Urinary bladder (tissue), 3 donors: ENCODE measurements at regions not wholly inside any gene's neighbourhood (a gene's known extent, or its start where the extent isn't known, plus 50 kb on each side); places are given as distances from the start of the nearest gene placed in this dataset.
"Not testable (repeated sequence)": the region's sequence is repeated elsewhere in the genome, so short reads cannot be mapped to it uniquely, and the experiment has no call there.

Source experiments
- DNase-seq: peaks from one replicate; pipeline ENCODE4 v3.0.0-alpha.2; 2015; ENCODE audit errors: extremely low spot score
- H3K27ac ChIP-seq: one replicate; pipeline ENCODE4 v1.5.1; 2013; ENCODE audit warnings: low read depth, mild to moderate bottlenecking, moderate library complexity
- H3K36me3 ChIP-seq: one replicate; pipeline ENCODE4 v1.6.1; 2013; ENCODE audit warnings: mild to moderate bottlenecking, moderate library complexity; ENCODE audit not compliant: insufficient read depth
- H3K4me1 ChIP-seq: one replicate; pipeline ENCODE4 v1.6.1; 2013; ENCODE audit warnings: mild to moderate bottlenecking, moderate library complexity; ENCODE audit not compliant: insufficient read depth
- H3K4me3 ChIP-seq: one replicate; pipeline ENCODE4 v1.5.1; 2013; ENCODE audit warnings: low read depth, low read length
- WGBS: extraction: QIAGEN DNeasy Blood & Tissue Kit; methylation state at CpG from one replicate; pipeline ENCODE4 v1.1.7; 2013; 5-methylcytosine and 5-hydroxymethylcytosine counted together
- donor health status: healthy with polysubstance abuse.
- donor health status: healthy.

DNA sequence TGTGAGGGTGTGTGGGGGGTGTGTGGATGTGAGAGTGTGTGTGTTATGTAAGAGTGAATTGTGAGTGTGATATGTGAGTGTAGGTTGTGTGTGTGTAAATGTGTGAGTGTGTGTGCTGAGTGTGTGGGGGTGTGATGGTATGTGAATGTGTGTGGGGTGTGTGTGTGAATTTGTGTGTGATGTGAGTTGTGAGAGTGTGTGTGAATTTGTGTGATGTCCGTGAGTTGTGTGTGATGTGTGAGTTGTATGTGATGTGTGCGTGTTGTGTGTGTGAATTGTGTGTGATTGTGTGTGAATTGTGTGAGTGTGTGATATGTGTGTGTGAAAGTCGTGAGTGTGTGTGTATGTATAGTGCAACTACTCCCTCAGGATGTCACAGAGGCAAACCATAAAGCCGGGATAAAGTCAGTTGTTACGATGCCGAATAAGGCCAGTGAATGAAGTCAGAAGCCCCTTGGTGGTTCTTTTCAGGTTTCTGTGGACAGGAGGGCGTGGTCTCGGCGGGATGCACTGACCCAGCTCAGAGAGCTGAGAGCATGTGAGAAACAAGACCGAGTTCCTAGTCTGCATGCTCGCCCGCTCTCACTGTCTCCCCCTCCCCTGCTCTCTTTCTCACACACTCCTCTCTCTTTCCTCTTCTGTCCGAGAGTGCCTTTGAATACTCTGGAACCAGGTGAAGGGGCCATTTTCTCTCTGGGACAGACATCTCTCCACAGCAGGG lies 71.8 kb upstream of the MAX start:
- Histone ChIP-seq H3K36me3 (no peaks in the 10 kb centered on the region), H3K4me3 (no peak overlapping the region), H3K27ac (no peak overlapping the region), H3K4me1 (no peaks in the 10 kb centered on the region)
- no peak for DNase-seq
- 25% methylated on average over 13 of the region's 13 CpGs for WGBS

DNA sequence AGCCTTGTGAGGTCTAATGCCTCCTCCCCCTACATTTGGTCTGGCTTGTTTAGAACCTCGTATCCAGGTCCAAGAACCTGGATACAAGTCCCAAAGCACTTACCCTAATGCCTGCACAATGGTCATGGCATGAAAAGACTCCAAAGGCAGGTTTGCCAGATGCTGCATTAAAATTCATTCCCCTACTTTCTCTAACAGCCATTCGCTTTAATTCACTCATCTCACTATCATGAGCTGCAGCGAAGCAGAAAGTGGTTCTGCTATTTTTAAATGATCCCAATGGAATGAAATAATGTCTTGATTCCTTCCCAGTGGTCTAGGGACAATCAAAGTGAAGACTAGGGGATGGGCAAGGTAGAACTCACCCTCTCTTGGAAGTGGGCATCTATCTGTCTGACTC lies 72.5 kb upstream of the MAX start:
- H3K4me3 ChIP-seq: no peak overlapping the region
- no peak for DNase-seq
- H3K27ac ChIP-seq: no peak overlapping the region
- no peaks in the 10 kb centered on the region for H3K4me1 ChIP-seq
- no peaks in the 10 kb centered on the region for H3K36me3 ChIP-seq
- 70% methylated on average over 3 of the region's 3 CpGs for WGBS

DNA sequence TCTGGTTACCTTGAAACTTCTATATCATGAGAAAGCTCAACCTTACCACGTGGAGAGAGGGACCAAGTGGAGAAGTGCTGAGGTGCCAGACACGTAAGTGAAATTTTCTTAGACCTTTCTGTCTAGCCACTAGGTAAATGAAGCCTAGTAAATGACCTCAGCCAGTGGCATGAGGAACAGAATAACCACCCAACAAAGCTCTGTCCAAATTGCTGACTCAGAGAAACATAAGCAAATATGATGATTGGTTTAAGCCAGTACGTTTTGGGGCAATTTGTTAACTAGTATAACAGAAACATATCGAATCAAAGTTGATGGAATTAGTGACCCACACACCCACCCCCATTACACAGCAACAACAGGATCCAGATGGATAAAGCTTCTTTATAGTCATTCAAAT lies 75.2 kb upstream of the MAX start:
- H3K36me3 ChIP-seq: no peaks in the 10 kb centered on the region
- 80% methylated on average over 4 of the region's 4 CpGs for WGBS
- H3K27ac ChIP-seq: no peak overlapping the region
- H3K4me1 ChIP-seq: no peaks in the 10 kb centered on the region
- DNase-seq: no peak
- no peak overlapping the region for H3K4me3 ChIP-seq

DNA sequence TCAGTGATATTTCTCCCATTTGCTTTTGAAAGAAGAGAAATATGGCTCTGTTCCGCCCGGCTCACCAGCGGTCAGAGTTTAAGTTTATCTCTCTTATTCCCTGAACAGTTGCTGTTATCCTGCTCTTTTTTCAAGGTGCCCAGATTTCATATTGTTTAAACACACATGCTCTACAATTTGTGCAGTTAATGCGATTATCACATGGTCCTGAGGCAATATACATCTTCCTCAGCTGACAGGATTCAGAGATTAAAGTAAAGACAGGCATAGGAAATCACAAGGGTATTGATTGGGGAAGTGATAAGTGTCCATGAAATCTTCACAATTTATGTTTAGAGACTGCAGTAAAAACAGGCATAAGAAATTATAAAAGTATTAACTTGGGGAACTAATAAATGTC lies 76.9 kb upstream of the MAX start:
- H3K4me3 ChIP-seq, DNase-seq, H3K27ac ChIP-seq, H3K4me1 ChIP-seq, H3K36me3 ChIP-seq: not testable (repeated sequence)
- WGBS: 68% methylated on average over 4 of the region's 4 CpGs

DNA sequence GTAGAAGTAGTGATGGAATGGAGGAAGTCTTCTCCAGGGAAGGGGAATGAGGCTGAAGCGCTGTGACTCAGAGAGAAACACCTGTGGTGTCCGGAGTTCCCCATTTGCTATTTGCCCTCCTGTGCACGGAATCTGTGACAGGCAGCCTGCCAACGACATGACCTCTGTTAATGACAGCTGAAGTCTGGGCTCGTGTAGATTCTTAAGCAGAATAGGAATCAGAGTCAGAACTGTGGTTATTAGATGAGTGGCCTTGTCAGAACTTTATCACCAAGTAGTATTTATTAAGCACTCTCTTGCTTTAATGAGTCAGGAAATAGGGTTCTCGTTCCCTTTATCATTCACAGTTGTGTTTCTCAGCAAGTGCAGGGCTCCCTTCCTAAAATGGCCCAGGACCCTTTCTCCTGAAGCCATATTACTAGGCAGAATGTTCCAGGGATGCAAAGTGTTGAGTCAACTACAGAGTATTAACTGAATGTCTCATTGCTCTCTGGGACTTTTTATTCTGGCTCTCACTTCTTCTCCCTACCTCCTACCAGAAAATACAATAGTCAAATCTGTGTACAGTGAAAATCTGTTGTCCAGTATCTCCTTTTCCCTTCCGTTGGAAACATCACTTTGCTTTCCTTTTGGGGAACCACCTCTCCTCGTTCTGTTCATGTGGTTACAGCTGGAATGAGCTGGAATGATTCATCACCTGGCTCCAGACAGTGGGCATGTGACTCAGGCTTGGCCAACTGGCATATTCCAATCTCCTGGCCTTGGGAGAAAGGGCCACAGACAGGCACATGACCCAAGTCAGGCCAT lies 77.8 kb upstream of the MAX start:
- Histone ChIP-seq H3K36me3 (no peaks in the 10 kb centered on the region), H3K4me1 (no peaks in the 10 kb centered on the region), H3K4me3 (no peak overlapping the region), H3K27ac (no peak overlapping the region)
- DNase-seq: no peak
- 43% methylated on average over 8 of the region's 8 CpGs for WGBS

DNA sequence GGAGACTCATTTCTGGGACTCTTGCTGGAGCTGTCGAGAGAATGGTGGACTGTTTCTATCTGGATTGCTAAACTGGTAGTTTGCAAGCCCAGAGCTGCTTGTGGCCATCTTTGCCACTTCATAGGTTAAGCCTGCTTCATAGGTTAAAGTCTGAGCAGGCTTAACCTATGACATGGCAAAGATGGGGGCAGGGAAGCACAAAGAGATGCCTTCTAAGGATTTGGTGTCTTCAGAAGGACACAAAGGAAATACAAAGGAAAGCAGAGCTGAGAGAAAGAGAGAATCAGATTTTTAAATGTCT lies 78.4 kb upstream of the MAX start:
- H3K4me3 ChIP-seq: no peak overlapping the region
- no peaks in the 10 kb centered on the region for H3K36me3 ChIP-seq
- no peak overlapping the region for H3K27ac ChIP-seq
- no peaks in the 10 kb centered on the region for H3K4me1 ChIP-seq
- DNase-seq: no peak
- WGBS: 86% methylated on average over 1 of the region's 1 CpG

DNA sequence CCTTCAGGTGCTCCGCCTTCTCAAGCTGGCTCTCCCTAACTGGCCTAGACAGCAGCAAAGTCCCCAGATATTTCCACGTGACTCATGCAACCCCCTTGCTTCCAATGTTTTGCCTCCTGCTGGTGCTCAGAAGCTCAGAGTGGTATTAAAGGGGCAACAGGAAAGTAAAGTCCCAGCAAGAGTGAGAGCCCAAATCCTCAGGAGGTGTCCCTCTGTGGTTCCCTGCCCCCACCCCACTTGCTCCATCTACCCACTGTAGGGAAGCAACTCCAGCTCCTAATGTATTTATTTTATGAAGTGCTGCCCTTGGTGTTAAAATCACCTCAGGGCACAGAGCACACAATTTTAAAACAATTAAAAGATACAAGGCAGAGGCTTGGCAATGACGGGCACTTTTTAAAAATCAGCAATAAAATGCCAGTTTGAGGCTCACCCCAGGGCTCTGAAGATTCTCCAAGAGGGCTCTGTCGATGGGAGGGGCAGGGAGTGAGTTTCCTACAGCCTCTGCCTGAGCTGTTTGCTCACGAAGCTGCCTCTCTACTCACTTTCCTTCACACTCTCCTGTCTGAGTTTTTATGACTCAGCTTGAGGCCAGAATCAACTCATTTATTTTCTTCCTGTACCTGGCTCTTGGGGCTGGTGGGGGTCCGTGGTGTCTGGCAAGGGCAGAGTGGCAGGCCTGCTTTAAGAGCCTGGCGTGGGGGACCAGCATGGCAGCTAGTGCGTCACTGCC lies 81.9 kb upstream of the MAX start:
- no peak for DNase-seq
- Histone ChIP-seq H3K4me1 (no peaks in the 10 kb centered on the region), H3K4me3 (no peak overlapping the region), H3K27ac (no peak overlapping the region), H3K36me3 (no peaks in the 10 kb centered on the region)
- 59% methylated on average over 8 of the region's 8 CpGs for WGBS

DNA sequence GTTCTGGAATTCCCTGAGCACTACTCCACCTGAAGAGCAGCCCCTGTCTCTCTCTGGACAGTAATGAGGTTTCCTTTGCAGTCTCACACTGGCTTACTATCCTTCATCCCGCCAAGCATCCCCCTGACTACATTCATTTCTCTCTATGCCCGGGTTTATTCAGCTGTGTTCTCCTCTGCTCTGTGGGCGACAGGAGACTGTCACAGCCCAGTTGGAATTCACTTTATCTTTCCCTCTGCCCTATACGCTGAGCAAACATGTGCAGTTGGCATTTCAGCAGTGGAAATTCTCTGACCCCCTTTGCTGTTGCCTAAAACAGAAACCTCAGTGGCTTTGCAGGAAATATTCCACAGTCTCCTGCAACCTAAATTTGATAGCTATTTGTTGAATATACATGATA lies 83.5 kb upstream of the MAX start:
- 58% methylated on average over 4 of the region's 4 CpGs for WGBS
- Histone ChIP-seq H3K4me1 (no peaks in the 10 kb centered on the region), H3K4me3 (no peak overlapping the region), H3K27ac (no peak overlapping the region), H3K36me3 (no peaks in the 10 kb centered on the region)
- no peak for DNase-seq

DNA sequence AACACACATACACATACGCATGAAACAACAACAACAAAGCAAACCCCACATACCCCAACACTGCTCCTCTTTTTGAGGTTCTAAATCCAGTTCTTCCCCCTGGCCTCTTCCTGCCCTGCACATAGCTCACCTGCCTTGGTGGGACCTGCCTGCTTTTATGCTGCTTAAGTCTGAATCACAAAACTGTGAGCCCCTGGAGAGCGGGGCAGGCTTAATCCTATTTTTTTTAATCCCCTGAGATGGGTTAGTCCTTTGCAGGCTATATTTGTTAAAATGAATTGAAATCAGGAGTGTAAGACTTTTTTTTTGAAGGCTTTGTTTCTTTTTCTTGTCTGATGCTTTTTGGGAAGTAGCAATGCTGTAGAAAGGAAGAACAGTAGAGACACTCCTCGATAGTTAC lies 84.6 kb upstream of the MAX start:
- Histone ChIP-seq H3K4me3 (no peak overlapping the region), H3K36me3 (no peaks in the 10 kb centered on the region), H3K27ac (no peak overlapping the region), H3K4me1 (no peaks in the 10 kb centered on the region)
- WGBS: 72% methylated on average over 3 of the region's 3 CpGs
- DNase-seq: no peak

DNA sequence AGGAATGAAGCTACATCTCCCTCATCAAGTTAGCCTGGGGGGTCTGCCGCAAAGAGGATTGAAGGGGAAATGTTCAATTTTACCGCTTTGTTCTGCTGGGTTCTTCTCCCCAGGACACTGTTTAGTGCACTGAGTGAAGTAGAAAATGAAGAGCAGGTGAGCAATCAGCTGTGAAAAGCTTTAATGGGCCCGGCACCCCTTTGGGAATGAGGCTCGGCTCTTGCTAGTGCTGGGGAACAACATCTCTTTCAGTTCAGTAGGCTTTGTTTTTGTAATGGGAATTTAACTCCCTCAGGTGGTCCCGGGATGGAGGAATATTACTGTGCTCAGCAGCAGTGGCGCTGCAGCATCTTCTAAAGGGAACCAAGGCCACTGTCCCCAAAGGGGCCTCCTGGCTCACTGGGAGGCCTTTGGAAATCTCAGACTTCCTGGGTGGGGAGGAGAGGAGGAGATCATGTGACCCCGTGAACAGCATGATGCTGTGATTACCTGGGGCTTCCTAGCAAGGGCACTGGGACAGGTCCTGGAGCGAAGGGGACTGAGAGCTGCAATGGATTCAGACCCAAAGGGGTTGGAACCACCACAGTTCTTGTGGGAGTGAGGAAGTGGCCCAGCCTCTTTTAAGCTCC lies 85.2 kb upstream of the MAX start:
- no peak for DNase-seq
- no peaks in the 10 kb centered on the region for H3K4me1 ChIP-seq
- 70% methylated on average over 8 of the region's 8 CpGs for WGBS
- H3K27ac ChIP-seq: no peak overlapping the region
- no peaks in the 10 kb centered on the region for H3K36me3 ChIP-seq
- no peak overlapping the region for H3K4me3 ChIP-seq

DNA sequence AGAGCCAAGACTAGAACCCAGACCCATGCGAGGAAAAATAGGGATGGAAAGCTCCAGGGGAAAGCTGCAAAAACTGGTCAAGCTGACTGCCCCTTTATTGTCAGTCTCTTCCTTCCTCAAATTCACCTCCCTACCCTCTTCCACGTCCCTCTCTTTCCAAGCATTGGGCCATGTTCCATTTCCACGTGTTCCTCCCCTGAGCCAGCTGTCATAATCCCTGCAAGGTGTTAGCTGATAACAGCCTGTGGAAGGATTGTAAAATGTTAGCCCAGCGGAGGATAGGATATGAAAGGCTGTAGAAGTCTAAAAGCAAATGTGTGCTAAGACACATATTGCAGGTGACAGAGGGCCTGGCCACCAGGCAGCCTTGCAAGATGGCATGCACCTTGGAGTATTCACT lies 88.0 kb upstream of the MAX start:
- DNase-seq: no peak
- Histone ChIP-seq H3K36me3 (no peaks in the 10 kb centered on the region), H3K4me1 (no peaks in the 10 kb centered on the region), H3K4me3 (no peak overlapping the region), H3K27ac (no peak overlapping the region)
- 44% methylated on average over 4 of the region's 4 CpGs for WGBS

DNA sequence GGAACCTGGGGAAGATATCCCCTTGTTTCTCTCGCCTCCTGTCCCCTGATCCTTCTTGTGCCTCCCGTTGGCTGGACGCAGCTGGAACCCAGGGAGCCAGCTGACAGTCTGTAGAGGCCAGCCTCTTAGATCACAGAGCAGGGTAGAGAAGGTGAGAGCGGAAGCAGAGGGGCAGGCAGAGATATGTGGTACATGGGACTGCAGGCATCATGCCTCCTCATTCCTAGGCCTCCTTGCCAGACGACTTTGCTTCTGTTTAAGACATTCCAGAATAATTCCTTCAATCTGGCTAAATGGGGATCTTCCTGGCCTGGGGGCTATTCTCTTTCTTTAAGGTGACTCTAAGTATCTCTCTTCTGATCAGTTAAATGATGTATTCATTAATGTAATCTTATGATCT lies 89.4 kb upstream of the MAX start:
- DNase-seq: no peak
- H3K4me1 ChIP-seq: no peaks in the 10 kb centered on the region
- H3K27ac ChIP-seq: no peak overlapping the region
- 80% methylated on average over 5 of the region's 5 CpGs for WGBS
- H3K4me3 ChIP-seq: no peak overlapping the region
- no peaks in the 10 kb centered on the region for H3K36me3 ChIP-seq

DNA sequence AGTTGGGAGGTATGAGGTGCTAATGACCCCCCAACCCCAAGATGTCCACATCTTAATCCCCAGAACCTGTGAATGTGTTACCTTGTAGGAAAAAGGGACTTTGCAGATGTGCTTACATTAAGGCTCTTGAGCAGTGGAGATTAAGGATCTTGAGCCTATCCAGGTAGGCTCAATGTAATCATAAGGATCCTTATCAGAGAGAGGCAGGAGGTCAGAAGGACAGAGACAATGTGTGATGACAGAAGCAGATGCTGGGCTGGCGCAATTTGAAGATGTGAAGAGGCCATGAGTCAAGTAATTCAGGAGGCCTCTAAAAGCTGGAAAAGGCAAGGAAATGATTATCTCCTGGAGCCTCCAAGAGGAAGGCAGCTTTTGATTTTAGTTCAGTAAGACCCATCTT lies 90.4 kb upstream of the MAX start:
- no peaks in the 10 kb centered on the region for H3K4me1 ChIP-seq
- no peak overlapping the region for H3K4me3 ChIP-seq
- no peak overlapping the region for H3K27ac ChIP-seq
- no peaks in the 10 kb centered on the region for H3K36me3 ChIP-seq
- WGBS: 87% methylated on average over 1 of the region's 1 CpG
- DNase-seq: no peak
